ENCODE measurements at regions not wholly inside any gene's neighbourhood (a gene's known extent, or its start where the extent isn't known, plus 50 kb on each side); places are given as distances from the start of the nearest gene placed in this dataset.

GRCh38 chr21:36246080-36246631 is 73.8 kb upstream of the MORC3 start:
- POLR2A ChIA-PET = interaction anchor here (0.6 kb wide), 1 partner anchor 59 kb away, joined by 4 read pairs; no protein-coding TSS in a partner anchor
- peaks cover 0 to 2% (median 0%) of the 10 kb centered on the region in 4 experiments for H3K4me1 ChIP-seq (ENCODE audit: control extremely low read depth in 1 of 4, control insufficient read depth in 4 of 4, insufficient read depth in 4 of 4, low read length in 3 of 4)
- 95% methylated on average over 23 of the region's 23 CpGs for WGBS (ENCODE audit: insufficient coverage)
- no peak for DNase-seq
- H3K27me3 ChIP-seq (replicated peaks in 2 of 5; ENCODE audit: control insufficient read depth in 4 of 5, insufficient read depth in 5 of 5, low read length in 4 of 5) = no peaks in the 10 kb centered on the region
- H3K9me3 ChIP-seq (ENCODE audit: control extremely low read depth in 1 of 5, control insufficient read depth in 4 of 5, insufficient read depth in 2 of 5, low read depth in 1 of 5, low read length in 4 of 5) = no peaks in the 10 kb centered on the region
- H3K36me3 ChIP-seq (ENCODE audit: control insufficient read depth in 4 of 4, insufficient read depth in 4 of 4, low read length in 3 of 4) = peaks cover 12 to 46% (median 35%) of the 10 kb centered on the region in 4 experiments
- no peak overlapping the region for H3K4me3 ChIP-seq (ENCODE audit: control insufficient read depth in 1 of 7, extremely low read depth in 1 of 7, insufficient read depth in 4 of 7, low read depth in 2 of 7, low read length in 6 of 7)
- H3K27ac ChIP-seq (ENCODE audit: insufficient read depth in 1 of 2, low read depth in 1 of 2, low read length in 2 of 2, poor library complexity in 1 of 2, severe bottlenecking in 2 of 2) = no peak overlapping the region
- CTCF ChIA-PET = interaction anchor here (0.5 to 0.9 kb wide), 3 partner anchors 14 to 73 kb away, joined by 3 read pairs; no protein-coding TSS in a partner anchor

GRCh38 chr21:36247316-36248010 is 72.5 kb upstream of the MORC3 start:
- ChIA-PET POLR2A (no interaction called here), CTCF (interaction anchor here (0.9 kb wide), 1 partner anchor 13 kb away, joined by 3 read pairs; no protein-coding TSS in a partner anchor)
- H3K36me3 ChIP-seq (ENCODE audit: control insufficient read depth in 4 of 4, insufficient read depth in 4 of 4, low read length in 3 of 4) = peaks cover 12 to 50% (median 35%) of the 10 kb centered on the region in 4 experiments

GRCh38 chr21:36249576-36250422 is 70.2 kb upstream of the MORC3 start:
- H3K4me3 ChIP-seq (ENCODE audit: control insufficient read depth in 1 of 7, extremely low read depth in 1 of 7, insufficient read depth in 4 of 7, low read depth in 2 of 7, low read length in 6 of 7) = no peak overlapping the region
- H3K4me1 ChIP-seq (ENCODE audit: control extremely low read depth in 1 of 4, control insufficient read depth in 4 of 4, insufficient read depth in 4 of 4, low read length in 3 of 4) = no peaks in the 10 kb centered on the region
- H3K27ac ChIP-seq (ENCODE audit: insufficient read depth in 1 of 2, low read depth in 1 of 2, low read length in 2 of 2, poor library complexity in 1 of 2, severe bottlenecking in 2 of 2) = no peak overlapping the region
- no peaks in the 10 kb centered on the region for H3K27me3 ChIP-seq (replicated peaks in 2 of 5; ENCODE audit: control insufficient read depth in 4 of 5, insufficient read depth in 5 of 5, low read length in 4 of 5)
- no peak for DNase-seq
- H3K36me3 ChIP-seq (ENCODE audit: control insufficient read depth in 4 of 4, insufficient read depth in 4 of 4, low read length in 3 of 4) = peaks cover 14 to 61% (median 43%) of the 10 kb centered on the region in 4 experiments
- ChIA-PET POLR2A (no interaction called here), CTCF (no interaction called here)
- H3K9me3 ChIP-seq (ENCODE audit: control extremely low read depth in 1 of 5, control insufficient read depth in 4 of 5, insufficient read depth in 2 of 5, low read depth in 1 of 5, low read length in 4 of 5) = no peaks in the 10 kb centered on the region
- WGBS (ENCODE audit: insufficient coverage) = 96% methylated on average over 17 of the region's 20 CpGs

More at GRCh38 chr21:36247316-36248010, 72.5 kb upstream of the MORC3 start:
- Histone ChIP-seq H3K4me1 (ENCODE audit: control extremely low read depth in 1 of 4, control insufficient read depth in 4 of 4, insufficient read depth in 4 of 4, low read length in 3 of 4) (no peaks in the 10 kb centered on the region), H3K27me3 (replicated peaks in 2 of 5; ENCODE audit: control insufficient read depth in 4 of 5, insufficient read depth in 5 of 5, low read length in 4 of 5) (no peaks in the 10 kb centered on the region), H3K9me3 (ENCODE audit: control extremely low read depth in 1 of 5, control insufficient read depth in 4 of 5, insufficient read depth in 2 of 5, low read depth in 1 of 5, low read length in 4 of 5) (no peaks in the 10 kb centered on the region), H3K4me3 (ENCODE audit: control insufficient read depth in 1 of 7, extremely low read depth in 1 of 7, insufficient read depth in 4 of 7, low read depth in 2 of 7, low read length in 6 of 7) (no peak overlapping the region), H3K27ac (ENCODE audit: insufficient read depth in 1 of 2, low read depth in 1 of 2, low read length in 2 of 2, poor library complexity in 1 of 2, severe bottlenecking in 2 of 2) (no peak overlapping the region)
- no peak for DNase-seq
- 98% methylated on average over 6 of the region's 8 CpGs for WGBS (ENCODE audit: insufficient coverage)

- ChIA-PET CTCF (no interaction called here), POLR2A (no interaction called here)
- Histone ChIP-seq H3K36me3 (ENCODE audit: control insufficient read depth in 4 of 4, insufficient read depth in 4 of 4, low read length in 3 of 4) (peaks cover 7 to 56% (median 38%) of the 10 kb centered on the region in 4 experiments), H3K4me1 (ENCODE audit: control extremely low read depth in 1 of 4, control insufficient read depth in 4 of 4, insufficient read depth in 4 of 4, low read length in 3 of 4) (no peaks in the 10 kb centered on the region), H3K4me3 (ENCODE audit: control insufficient read depth in 1 of 7, extremely low read depth in 1 of 7, insufficient read depth in 4 of 7, low read depth in 2 of 7, low read length in 6 of 7) (no peak overlapping the region), H3K27ac (ENCODE audit: insufficient read depth in 1 of 2, low read depth in 1 of 2, low read length in 2 of 2, poor library complexity in 1 of 2, severe bottlenecking in 2 of 2) (no peak overlapping the region), H3K27me3 (replicated peaks in 2 of 5; ENCODE audit: control insufficient read depth in 4 of 5, insufficient read depth in 5 of 5, low read length in 4 of 5) (no peaks in the 10 kb centered on the region), H3K9me3 (ENCODE audit: control extremely low read depth in 1 of 5, control insufficient read depth in 4 of 5, insufficient read depth in 2 of 5, low read depth in 1 of 5, low read length in 4 of 5) (no peaks in the 10 kb centered on the region)
- 98% methylated on average over 17 of the region's 17 CpGs for WGBS (ENCODE audit: insufficient coverage)
- no peak for DNase-seq
These were observed 69.4 kb upstream of the MORC3 start for GRCh38 chr21:36250423-36251075.

GRCh38 chr21:36254106-36254941 is 65.7 kb upstream of the MORC3 start:
- Histone ChIP-seq H3K36me3 (ENCODE audit: control insufficient read depth in 4 of 4, insufficient read depth in 4 of 4, low read length in 3 of 4) (peaks cover 10 to 46% (median 21%) of the 10 kb centered on the region in 4 experiments), H3K4me1 (ENCODE audit: control extremely low read depth in 1 of 4, control insufficient read depth in 4 of 4, insufficient read depth in 4 of 4, low read length in 3 of 4) (no peaks in the 10 kb centered on the region), H3K4me3 (ENCODE audit: control insufficient read depth in 1 of 7, extremely low read depth in 1 of 7, insufficient read depth in 4 of 7, low read depth in 2 of 7, low read length in 6 of 7) (no peak overlapping the region), H3K27me3 (replicated peaks in 2 of 5; ENCODE audit: control insufficient read depth in 4 of 5, insufficient read depth in 5 of 5, low read length in 4 of 5) (no peaks in the 10 kb centered on the region), H3K9me3 (ENCODE audit: control extremely low read depth in 1 of 5, control insufficient read depth in 4 of 5, insufficient read depth in 2 of 5, low read depth in 1 of 5, low read length in 4 of 5) (no peaks in the 10 kb centered on the region), H3K27ac (ENCODE audit: insufficient read depth in 1 of 2, low read depth in 1 of 2, low read length in 2 of 2, poor library complexity in 1 of 2, severe bottlenecking in 2 of 2) (no peak overlapping the region)
- POLR2A ChIA-PET = interaction anchor here (0.6 kb wide), 1 partner anchor 19 kb away, joined by 4 read pairs; no protein-coding TSS in a partner anchor
- CTCF ChIA-PET = interaction anchor here (1.2 kb wide), 1 partner anchor 12 kb away, joined by 4 read pairs; no protein-coding TSS in a partner anchor
- DNase-seq = no peak
- 77% methylated on average over 5 of the region's 6 CpGs for WGBS (ENCODE audit: insufficient coverage)

GRCh38 chr21:36255663-36256062 is 64.3 kb upstream of the MORC3 start:
- Histone ChIP-seq H3K36me3 (ENCODE audit: control insufficient read depth in 4 of 4, insufficient read depth in 4 of 4, low read length in 3 of 4) (peaks cover 8 to 37% (median 15%) of the 10 kb centered on the region in 4 experiments), H3K4me3 (ENCODE audit: control insufficient read depth in 1 of 7, extremely low read depth in 1 of 7, insufficient read depth in 4 of 7, low read depth in 2 of 7, low read length in 6 of 7) (no peak overlapping the region), H3K9me3 (ENCODE audit: control extremely low read depth in 1 of 5, control insufficient read depth in 4 of 5, insufficient read depth in 2 of 5, low read depth in 1 of 5, low read length in 4 of 5) (no peaks in the 10 kb centered on the region), H3K27ac (ENCODE audit: insufficient read depth in 1 of 2, low read depth in 1 of 2, low read length in 2 of 2, poor library complexity in 1 of 2, severe bottlenecking in 2 of 2) (no peak overlapping the region), H3K4me1 (ENCODE audit: control extremely low read depth in 1 of 4, control insufficient read depth in 4 of 4, insufficient read depth in 4 of 4, low read length in 3 of 4) (peaks cover 0 to 6% (median under 1%) of the 10 kb centered on the region in 4 experiments), H3K27me3 (replicated peaks in 2 of 5; ENCODE audit: control insufficient read depth in 4 of 5, insufficient read depth in 5 of 5, low read length in 4 of 5) (no peaks in the 10 kb centered on the region)
- POLR2A ChIA-PET = no interaction called here
- 100% methylated on average over 1 of the region's 5 CpGs for WGBS (ENCODE audit: insufficient coverage)
- no peak for DNase-seq
- CTCF ChIA-PET = interaction anchor here (1.1 to 1.2 kb wide), 2 partner anchors 10 to 19 kb away, joined by 3 to 4 read pairs; no protein-coding TSS in a partner anchor
